ENCODE measurements at regions not wholly inside any gene's neighbourhood (a gene's known extent, or its start where the extent isn't known, plus 50 kb on each side); places are given as distances from the start of the nearest gene placed in this dataset.

DNA sequence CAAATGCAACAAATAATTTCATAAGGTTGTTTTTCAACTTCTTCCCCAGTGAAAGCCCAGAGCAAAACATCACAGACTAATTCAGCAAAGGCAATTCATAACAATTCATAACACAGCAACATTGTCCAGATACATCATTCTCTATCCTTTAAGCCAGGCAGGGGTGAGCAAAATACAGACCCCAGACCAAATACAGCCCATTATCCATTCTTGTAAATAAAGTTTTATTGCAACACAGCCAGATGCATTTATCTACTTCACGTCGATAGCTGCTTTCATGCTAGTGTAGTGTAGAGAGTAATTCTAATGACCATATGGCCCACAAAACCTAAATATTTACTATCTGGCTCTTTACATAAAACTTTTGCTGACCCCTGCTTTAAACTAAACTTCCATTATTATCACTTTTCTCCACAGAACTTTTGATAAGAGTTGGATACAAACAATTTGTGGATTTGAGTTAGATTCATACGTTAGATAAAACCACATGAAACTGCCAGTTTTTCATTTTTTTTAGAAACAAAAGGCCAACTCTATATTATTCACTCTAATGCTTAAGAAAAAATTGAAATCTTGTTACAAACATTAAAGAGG is 174.4 kb downstream of the DUSP6 start:
- Histone ChIP-seq H3K9me3 (ENCODE audit: control insufficient read depth in 2 of 3, insufficient read depth in 1 of 3, low read length in 3 of 3) (no peaks in the 10 kb centered on the region), H3K9ac (ENCODE audit: low read length in 3 of 3) (no peak overlapping the region), H3K4me3 (ENCODE audit: low read length in 3 of 3) (no peak overlapping the region), H3K27me3 (ENCODE audit: control insufficient read depth, insufficient read depth, low read length) (no peaks in the 10 kb centered on the region), H3K4me1 (ENCODE audit: control insufficient read depth in 2 of 3, insufficient read depth in 2 of 3, low read depth in 1 of 3, low read length in 3 of 3) (no peaks in the 10 kb centered on the region), H3K27ac (ENCODE audit: low read depth in 2 of 2, low read length in 2 of 2) (no peak overlapping the region), H3K36me3 (ENCODE audit: control insufficient read depth in 2 of 3, insufficient read depth in 3 of 3, low read length in 3 of 3) (no peaks in the 10 kb centered on the region)
- DNase-seq (no peak), FAIRE-seq (no peak)
- intact Hi-C loops (cut with DNase I): no loop called here
- TF ChIP-seq, protein P1, sequence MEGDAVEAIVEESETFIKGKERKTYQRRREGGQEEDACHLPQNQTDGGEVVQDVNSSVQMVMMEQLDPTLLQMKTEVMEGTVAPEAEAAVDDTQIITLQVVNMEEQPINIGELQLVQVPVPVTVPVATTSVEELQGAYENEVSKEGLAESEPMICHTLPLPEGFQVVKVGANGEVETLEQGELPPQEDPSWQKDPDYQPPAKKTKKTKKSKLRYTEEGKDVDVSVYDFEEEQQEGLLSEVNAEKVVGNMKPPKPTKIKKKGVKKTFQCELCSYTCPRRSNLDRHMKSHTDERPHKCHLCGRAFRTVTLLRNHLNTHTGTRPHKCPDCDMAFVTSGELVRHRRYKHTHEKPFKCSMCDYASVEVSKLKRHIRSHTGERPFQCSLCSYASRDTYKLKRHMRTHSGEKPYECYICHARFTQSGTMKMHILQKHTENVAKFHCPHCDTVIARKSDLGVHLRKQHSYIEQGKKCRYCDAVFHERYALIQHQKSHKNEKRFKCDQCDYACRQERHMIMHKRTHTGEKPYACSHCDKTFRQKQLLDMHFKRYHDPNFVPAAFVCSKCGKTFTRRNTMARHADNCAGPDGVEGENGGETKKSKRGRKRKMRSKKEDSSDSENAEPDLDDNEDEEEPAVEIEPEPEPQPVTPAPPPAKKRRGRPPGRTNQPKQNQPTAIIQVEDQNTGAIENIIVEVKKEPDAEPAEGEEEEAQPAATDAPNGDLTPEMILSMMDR (IDR thresholded peaks at IDR 0.05; ENCODE audit: borderline replicate concordance, extremely low read depth, insufficient read depth): no peak

DNA sequence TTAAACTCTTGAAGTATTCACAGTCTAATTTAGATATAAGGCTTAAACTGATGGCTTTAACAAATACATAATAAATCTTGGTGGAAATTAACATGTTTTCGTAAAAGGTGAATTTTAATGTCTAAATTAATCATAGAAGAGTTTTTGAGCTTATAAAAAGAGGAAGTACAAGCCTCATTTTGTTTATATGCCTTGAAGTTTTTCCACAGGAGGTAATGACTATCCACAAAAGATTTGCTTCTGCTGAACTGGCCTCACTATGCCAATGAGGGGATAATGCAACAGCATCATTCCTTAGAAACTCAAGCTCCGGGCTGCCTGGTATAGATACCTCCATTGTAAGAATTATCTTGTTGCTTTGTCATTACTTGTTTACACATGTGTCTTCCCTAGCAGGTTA is 175.6 kb downstream of the DUSP6 start:
- intact Hi-C loops (cut with DNase I): no loop called here
- DNase-seq (no peak), FAIRE-seq (no peak)
- Histone ChIP-seq H3K9ac (ENCODE audit: low read length in 3 of 3) (no peak overlapping the region), H3K9me3 (ENCODE audit: control insufficient read depth in 2 of 3, insufficient read depth in 1 of 3, low read length in 3 of 3) (peaks cover 0 to 5% (median 2%) of the 10 kb centered on the region in 3 donors), H3K4me3 (ENCODE audit: low read length in 3 of 3) (no peak overlapping the region), H3K27me3 (ENCODE audit: control insufficient read depth, insufficient read depth, low read length) (no peaks in the 10 kb centered on the region), H3K4me1 (ENCODE audit: control insufficient read depth in 2 of 3, insufficient read depth in 2 of 3, low read depth in 1 of 3, low read length in 3 of 3) (no peaks in the 10 kb centered on the region), H3K36me3 (ENCODE audit: control insufficient read depth in 2 of 3, insufficient read depth in 3 of 3, low read length in 3 of 3) (no peaks in the 10 kb centered on the region), H3K27ac (ENCODE audit: low read depth in 2 of 2, low read length in 2 of 2) (no peak overlapping the region)
- TF ChIP-seq, protein P1 (IDR thresholded peaks at IDR 0.05; ENCODE audit: borderline replicate concordance, extremely low read depth, insufficient read depth): no peak

DNA sequence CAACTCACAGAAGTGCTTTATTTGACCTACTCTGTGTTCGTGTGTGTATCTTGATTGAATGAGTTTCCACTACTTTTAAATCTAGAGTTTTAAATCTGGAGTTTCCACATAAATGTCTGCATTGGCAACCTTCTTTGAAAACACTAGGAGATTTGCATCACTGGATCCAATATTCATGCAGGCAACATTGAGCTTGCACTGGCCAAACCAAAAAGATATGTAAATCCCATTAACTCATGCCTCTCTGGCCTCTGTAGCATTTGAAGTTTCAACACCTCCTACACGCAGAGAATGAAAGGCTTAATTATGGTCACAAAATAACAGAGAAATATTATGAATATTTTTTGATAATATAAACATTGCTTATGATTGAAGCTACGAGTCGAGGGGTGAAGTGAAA is 178.6 kb downstream of the DUSP6 start:
- FAIRE-seq: no peak
- intact Hi-C loops (cut with DNase I): no loop called here

More for the DNA sequence above, 178.6 kb downstream of the DUSP6 start:
- Histone ChIP-seq H3K4me1 (ENCODE audit: control insufficient read depth in 2 of 3, insufficient read depth in 2 of 3, low read depth in 1 of 3, low read length in 3 of 3) (no peaks in the 10 kb centered on the region), H3K4me3 (ENCODE audit: low read length in 3 of 3) (no peak overlapping the region), H3K9ac (ENCODE audit: low read length in 3 of 3) (no peak overlapping the region), H3K9me3 (ENCODE audit: control insufficient read depth in 2 of 3, insufficient read depth in 1 of 3, low read length in 3 of 3) (peaks cover 0 to 5% (median 2%) of the 10 kb centered on the region in 3 donors), H3K36me3 (ENCODE audit: control insufficient read depth in 2 of 3, insufficient read depth in 3 of 3, low read length in 3 of 3) (no peaks in the 10 kb centered on the region), H3K27ac (ENCODE audit: low read depth in 2 of 2, low read length in 2 of 2) (no peak overlapping the region), H3K27me3 (ENCODE audit: control insufficient read depth, insufficient read depth, low read length) (no peaks in the 10 kb centered on the region)
- no peak for DNase-seq
- TF ChIP-seq, protein P1 (IDR thresholded peaks at IDR 0.05; ENCODE audit: borderline replicate concordance, extremely low read depth, insufficient read depth): no peak

Data from kidney (tissue), 13 donors.